ENCODE measurements at regions not wholly inside any gene's neighbourhood (a gene's known extent, or its start where the extent isn't known, plus 50 kb on each side); places are given as distances from the start of the nearest gene placed in this dataset.

DNA sequence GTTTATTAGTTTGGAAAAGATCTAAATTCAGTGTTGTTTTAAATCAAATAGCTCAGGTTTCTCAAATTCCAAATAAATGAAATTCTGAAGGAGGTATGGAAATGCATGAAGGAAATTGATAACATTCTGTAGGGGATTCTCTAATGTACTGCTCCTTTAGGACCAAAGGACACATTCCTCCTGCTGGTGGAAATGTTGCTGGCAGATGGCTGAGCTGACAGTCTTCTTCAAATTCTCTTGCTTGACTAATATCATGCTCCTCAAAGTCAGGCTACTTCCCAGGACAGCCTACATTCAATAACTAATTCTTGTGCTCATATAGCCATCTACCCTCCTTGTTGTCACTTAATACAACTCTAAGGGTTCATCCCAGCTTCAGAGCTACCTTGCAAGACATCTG is 1118.5 kb downstream of the PCDH9 start:
- Histone ChIP-seq H3K27me3 (ENCODE audit: control insufficient read depth, insufficient read depth, low read length) (no peaks in the 10 kb centered on the region), H2AK5ac (ENCODE audit: low read depth, low read length) (no peak overlapping the region), H4K91ac (ENCODE audit: insufficient read depth, low read depth, low read length) (no peak overlapping the region), H3K9me1 (ENCODE audit: insufficient read depth, low read length) (no peaks in the 10 kb centered on the region), H3K18ac (ENCODE audit: low read depth, low read length) (no peak overlapping the region), H3K27ac (ENCODE audit: insufficient read depth, low read length) (no peak overlapping the region), H4K20me1 (ENCODE audit: insufficient read depth, low read length) (no peaks in the 10 kb centered on the region), H4K5ac (ENCODE audit: low read depth, low read length) (no peak overlapping the region), H3K36me3 (ENCODE audit: control insufficient read depth, insufficient read depth, low read length) (no peaks in the 10 kb centered on the region), H3K9ac (ENCODE audit: low read depth, low read length) (no peak overlapping the region), H3K56ac (ENCODE audit: extremely low read depth, insufficient read depth, low read length) (no peak overlapping the region), H3K4me3 (ENCODE audit: insufficient read depth, low read depth, low read length) (no peak overlapping the region), H2BK15ac (ENCODE audit: low read depth, low read length) (no peak overlapping the region), H2AFZ (replicated peaks; ENCODE audit: low read length, poor library complexity) (no peak overlapping the region), H2AK9ac (replicated peaks; ENCODE audit: low read depth, low read length, poor library complexity) (no peak overlapping the region), H3K4me1 (ENCODE audit: control insufficient read depth, insufficient read depth, low read length) (no peaks in the 10 kb centered on the region), H3K79me1 (ENCODE audit: low read depth in 1 of 2, low read length in 2 of 2) (no peaks in the 10 kb centered on the region), H3K9me3 (ENCODE audit: control insufficient read depth, insufficient read depth, low read length) (no peaks in the 10 kb centered on the region), H2BK5ac (ENCODE audit: low read depth, low read length, poor library complexity, severe bottlenecking) (no peak overlapping the region), H4K8ac (ENCODE audit: low read depth in 2 of 2, low read length in 2 of 2) (no peak overlapping the region), H2BK120ac (ENCODE audit: low read depth, low read length) (no peak overlapping the region), H3K4ac (ENCODE audit: low read depth, low read length) (no peak overlapping the region), H3K23ac (ENCODE audit: low read depth, low read length) (no peak overlapping the region), H3K4me2 (ENCODE audit: low read depth, low read length) (no peak overlapping the region), H3K14ac (replicated peaks; ENCODE audit: low read depth, low read length) (no peak overlapping the region), H2BK20ac (ENCODE audit: low read depth, low read length) (no peak overlapping the region)
- dilution Hi-C loops (cut with HindIII; ENCODE audit: low sequenced_read_pairs, unreplicated experiment) (no loop called here), intact Hi-C loops (cut with micrococcal nuclease) (no loop called here), in situ Hi-C loops (cut with MboI; ENCODE audit: low sequenced_read_pairs) (no loop called here)
- no peak for TF ChIP-seq NFE2L2 (IDR thresholded peaks at IDR 0.05; ENCODE audit: low read depth, low read length)
- no peak for TF ChIP-seq RCOR1 (IDR thresholded peaks at IDR 0.05; ENCODE audit: insufficient replicate concordance, low read length)
- no peak for TF ChIP-seq CHD1 (IDR thresholded peaks at IDR 0.05; ENCODE audit: low read depth, low read length)
- TF ChIP-seq MXI1 (IDR thresholded peaks at IDR 0.05; ENCODE audit: borderline replicate concordance, low read depth, low read length), result no peak
- no peak for TF ChIP-seq POLR2A (IDR thresholded peaks at IDR 0.05; ENCODE audit: low read depth, low read length)
- TF ChIP-seq MAFK (IDR thresholded peaks at IDR 0.05; ENCODE audit: low read depth, low read length), result no peak
- TF ChIP-seq, protein P1, sequence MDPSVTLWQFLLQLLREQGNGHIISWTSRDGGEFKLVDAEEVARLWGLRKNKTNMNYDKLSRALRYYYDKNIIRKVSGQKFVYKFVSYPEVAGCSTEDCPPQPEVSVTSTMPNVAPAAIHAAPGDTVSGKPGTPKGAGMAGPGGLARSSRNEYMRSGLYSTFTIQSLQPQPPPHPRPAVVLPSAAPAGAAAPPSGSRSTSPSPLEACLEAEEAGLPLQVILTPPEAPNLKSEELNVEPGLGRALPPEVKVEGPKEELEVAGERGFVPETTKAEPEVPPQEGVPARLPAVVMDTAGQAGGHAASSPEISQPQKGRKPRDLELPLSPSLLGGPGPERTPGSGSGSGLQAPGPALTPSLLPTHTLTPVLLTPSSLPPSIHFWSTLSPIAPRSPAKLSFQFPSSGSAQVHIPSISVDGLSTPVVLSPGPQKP (IDR thresholded peaks at IDR 0.05; ENCODE audit: borderline replicate concordance, low read depth, low read length), result no peak
- TF ChIP-seq CEBPB (IDR thresholded peaks at IDR 0.05; ENCODE audit: low read depth, low read length), result no peak
- no peak for TF ChIP-seq RFX5 (IDR thresholded peaks at IDR 0.05; ENCODE audit: low read depth, low read length)
- TF ChIP-seq MAZ (IDR thresholded peaks at IDR 0.05; ENCODE audit: borderline replicate concordance, low read depth, low read length), result no peak
- no peak for TF ChIP-seq BHLHE40 (IDR thresholded peaks at IDR 0.05; ENCODE audit: low read depth, low read length)
- POLR2A ChIA-PET (ENCODE audit: unreplicated experiment), result no interaction called here
- DNase-seq, result no peak
- ATAC-seq (ENCODE audit: low read depth), result no peak
- no TSS peak for BruUV-seq (replicated peaks)
- CTCF ChIA-PET, result interaction anchor here (1.1 kb wide), 1 partner anchor 17 kb away, joined by 3 read pairs; no protein-coding TSS in a partner anchor
